GM19035 (cell line): ENCODE measurements at regions not wholly inside any gene's neighbourhood (a gene's known extent, or its start where the extent isn't known, plus 50 kb on each side); places are given as distances from the start of the nearest gene placed in this dataset.
"Not testable (repeated sequence)": the region's sequence is repeated elsewhere in the genome, so short reads cannot be mapped to it uniquely, and the experiment has no call there.

Experiments
- ATAC-seq: cut with Tn5 transposase; IDR thresholded peaks from one replicate; pipeline ENCODE4 v1.9.1; 2021; ENCODE audit not compliant: unreplicated experiment

DNA sequence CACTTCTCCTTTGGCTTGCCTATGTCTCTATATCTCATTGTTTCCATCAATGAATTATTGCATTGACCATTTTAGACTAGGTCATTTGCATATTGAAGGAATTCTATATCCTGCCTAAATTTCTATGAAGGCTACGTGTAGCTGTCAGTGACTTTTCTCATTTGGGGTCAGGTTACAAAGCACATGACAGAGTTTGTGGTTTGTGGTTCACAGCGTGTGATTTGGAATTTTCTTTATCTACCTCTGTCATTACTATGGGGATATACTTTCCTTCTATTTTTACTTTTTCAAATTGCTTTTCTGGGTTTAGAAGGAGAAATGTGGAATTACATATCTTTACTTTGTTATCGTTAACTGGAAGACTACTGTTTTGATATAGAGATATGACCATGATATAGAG, 317.3 kb upstream of the CFAP20DC start:
- ATAC-seq = no peak

DNA sequence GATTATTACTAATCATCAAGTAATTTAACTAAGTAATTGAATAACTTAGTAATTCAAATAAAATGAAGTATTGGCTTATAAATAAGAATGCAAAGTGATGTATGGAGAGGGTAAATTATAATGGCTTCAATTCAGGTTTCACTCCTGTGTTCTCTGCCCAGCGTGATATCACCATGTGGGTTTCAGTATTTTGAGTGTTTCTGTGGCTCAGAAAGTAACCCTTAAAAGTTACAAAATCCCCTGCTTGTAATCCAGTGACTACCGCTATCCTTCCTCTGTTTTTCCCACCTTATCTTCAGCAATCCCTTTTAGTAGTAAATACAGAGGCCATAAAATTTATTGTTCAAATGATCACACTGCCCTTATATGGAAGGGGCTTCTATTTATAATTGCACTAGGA, 316.4 kb upstream of the CFAP20DC start:
- no peak for ATAC-seq

DNA sequence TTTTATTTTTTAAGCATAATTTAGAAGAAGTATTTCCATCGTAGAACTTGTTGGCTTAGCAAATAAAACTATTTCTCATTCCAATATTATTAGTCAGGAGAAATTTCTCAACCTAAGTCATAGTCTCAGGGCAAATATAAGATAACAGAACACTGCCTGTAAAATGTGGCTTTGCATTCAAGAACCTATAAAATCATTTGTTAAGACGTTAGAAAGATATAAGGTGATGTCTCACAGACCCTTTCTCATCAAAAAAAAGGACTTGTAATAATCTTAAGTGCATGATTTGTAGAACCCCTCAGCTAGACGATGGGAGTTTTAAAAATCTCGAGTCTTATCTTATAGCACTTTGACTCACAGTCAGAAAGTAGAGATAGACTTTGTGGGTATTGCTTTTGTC, 314.7 kb upstream of the CFAP20DC start:
- no peak for ATAC-seq

DNA sequence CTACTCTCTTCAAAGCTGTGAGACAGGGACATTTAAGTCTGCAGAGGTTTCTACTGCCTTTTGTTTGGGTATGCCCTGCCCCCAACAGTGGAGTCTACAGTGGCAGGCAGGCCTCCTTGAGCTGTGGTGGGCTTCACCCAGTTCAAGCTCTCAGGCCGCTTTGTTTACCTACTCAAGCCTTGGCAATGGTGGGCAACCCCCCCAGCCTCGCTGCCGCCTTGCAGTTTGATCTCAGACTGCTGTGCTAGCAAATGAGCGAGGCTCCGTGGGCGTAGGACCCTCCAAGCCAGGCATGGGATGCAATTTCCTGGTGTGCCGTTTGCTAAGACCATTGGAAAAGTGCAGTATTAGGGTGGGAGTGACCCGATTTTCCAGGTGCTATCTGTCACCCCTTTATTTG, 310.5 kb upstream of the CFAP20DC start:
- ATAC-seq = not testable (repeated sequence)

DNA sequence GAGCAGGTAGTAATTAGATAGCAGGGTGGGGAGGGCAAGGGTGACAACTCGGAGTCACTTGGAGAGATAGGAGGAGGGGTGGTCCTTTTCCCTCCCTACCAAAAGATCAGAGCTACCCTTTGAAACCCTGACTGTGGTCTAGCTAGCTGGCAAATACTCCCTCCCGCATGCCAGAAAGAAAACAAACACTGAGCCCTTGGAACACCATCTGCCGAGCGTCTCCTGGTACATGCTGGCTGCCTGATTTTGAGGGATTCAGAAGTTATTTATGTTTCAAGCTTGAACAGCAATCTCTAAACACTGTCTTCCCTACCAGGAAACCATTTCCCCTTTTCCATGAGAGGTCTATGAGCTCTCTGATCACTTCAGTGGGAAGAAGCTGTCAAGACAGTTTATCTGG, 291.6 kb upstream of the CFAP20DC start:
- no peak for ATAC-seq

DNA sequence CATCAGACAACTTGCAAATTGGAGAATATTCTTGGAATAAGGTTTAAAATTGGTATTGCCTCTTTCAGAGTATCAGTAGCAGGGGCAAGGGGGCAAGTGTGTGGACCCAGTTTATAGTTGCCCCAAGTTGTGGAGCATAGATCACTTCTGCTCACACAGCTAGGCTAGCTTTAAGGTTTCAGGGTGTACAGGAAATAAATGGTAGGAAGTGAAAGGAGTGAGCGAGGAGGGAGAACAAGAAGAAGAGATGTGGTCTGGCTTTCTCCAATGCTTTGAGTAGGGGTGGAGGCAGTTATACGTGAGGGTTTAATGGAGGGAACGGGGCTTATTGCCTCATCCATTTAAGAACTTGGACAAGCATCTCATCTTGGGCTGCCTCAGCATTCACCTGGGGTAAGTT, 290.0 kb upstream of the CFAP20DC start:
- ATAC-seq = no peak

DNA sequence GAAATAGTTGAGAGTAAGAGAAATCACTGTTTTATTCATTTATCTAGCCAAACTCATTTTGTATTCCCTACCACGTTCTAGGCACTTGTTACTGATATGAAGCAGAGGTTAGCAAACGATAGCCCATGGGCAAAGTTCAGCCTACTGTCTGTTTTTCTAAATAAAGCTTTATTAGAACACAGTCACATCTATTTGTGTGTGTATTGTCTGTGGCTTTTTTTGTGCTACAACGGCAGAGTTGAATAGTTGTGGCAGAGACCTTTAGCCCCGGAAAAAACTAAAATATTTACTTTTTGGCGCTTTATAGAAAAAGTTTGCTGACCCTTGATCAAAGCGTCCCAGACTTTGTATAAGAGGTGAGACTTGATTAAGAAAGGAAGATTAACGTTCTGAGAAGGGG, 289.1 kb upstream of the CFAP20DC start:
- ATAC-seq = no peak

DNA sequence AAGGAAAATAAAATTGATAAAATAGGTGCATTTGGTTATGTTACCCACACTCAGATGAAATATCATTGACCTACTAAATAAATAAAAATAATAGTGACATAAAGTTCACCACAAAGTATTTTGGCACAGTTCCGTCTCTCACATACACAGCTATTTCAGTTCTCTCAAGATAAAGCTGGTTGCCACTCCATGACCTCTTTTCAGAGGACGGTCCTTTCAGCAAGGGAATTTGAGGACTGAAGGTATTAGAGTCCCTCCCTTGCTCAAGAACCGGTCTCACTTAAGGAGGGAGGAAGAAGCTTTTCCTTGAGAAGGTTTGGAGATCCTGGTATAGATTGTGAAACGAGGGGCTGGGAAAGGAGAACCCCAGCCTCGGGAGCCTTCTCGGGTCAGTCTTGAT, 285.5 kb upstream of the CFAP20DC start:
- ATAC-seq = no peak

DNA sequence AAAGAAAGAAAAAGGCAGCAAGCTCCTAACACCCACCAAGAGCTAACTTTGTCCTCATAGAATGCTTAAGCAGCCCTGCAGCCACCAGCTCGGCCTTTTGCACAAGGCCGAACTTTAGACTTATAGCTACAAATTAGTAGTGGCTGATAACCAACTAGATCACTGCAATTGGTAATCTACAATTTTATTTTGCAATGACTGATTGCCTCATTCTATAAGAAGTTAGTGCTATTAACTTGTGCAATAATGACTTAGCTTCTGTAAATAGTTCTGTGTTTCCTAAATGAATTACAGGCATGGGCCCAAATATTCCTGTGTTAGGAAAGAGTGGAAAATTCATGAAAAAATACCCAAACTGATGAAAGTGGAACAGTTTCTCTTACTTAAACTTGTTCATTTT, 284.8 kb upstream of the CFAP20DC start:
- ATAC-seq = no peak

DNA sequence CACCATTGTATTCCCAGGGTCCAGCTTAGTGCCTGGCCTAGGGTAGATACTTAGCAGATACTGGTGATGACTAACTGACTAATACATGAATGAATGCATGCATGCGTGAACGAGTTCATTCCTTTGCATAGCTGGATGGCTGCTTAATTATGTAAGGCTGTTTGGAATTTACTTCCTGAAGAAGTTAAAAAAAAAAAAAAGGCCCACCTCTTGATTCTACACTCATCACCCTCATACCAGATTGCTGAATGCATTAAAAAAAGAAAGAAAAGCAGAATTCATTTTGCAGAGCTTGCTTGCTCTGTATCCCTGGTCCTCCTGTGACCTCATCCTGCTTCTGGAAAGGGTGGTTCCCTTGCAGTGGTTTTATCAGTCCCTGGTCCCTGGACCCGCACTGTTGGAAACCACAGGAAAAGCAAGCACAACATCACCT, 277.6 kb upstream of the CFAP20DC start:
- no peak for ATAC-seq

DNA sequence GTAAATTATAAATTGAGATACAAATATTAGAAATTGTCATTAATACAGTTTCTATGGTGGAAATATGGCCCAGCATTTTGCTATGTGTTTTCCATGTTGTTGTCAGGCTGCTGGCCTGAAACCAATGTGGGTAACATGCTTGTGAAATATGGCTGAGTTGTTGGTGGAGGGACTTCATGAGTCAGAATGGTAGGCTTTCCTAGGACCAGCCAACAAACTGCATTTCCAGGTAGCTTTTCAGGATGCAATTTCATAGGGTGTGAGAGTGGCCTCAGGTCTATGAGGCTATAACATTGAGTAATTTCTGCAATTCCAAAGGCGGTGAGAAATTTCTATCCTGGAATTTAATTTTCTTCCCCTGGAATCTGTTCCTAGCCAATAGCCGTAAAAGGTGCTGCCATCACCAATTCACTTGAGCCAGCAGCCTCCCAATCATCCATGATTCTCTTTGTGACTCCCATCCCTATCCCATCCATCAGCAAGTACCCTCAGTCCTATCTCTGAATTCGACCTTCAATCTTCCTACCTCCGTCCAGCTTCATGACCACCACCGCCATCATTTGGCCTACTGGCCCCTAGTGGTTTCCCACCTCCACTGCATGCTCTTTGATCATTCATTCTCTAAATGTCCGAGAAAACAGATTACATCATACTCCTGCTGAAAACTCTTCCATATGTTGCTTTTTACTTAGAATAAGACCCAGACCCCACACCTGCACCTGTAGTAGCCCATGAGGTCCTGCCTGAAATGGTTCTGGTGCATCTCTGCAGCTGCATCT, 276.6 kb upstream of the CFAP20DC start:
- no peak for ATAC-seq

DNA sequence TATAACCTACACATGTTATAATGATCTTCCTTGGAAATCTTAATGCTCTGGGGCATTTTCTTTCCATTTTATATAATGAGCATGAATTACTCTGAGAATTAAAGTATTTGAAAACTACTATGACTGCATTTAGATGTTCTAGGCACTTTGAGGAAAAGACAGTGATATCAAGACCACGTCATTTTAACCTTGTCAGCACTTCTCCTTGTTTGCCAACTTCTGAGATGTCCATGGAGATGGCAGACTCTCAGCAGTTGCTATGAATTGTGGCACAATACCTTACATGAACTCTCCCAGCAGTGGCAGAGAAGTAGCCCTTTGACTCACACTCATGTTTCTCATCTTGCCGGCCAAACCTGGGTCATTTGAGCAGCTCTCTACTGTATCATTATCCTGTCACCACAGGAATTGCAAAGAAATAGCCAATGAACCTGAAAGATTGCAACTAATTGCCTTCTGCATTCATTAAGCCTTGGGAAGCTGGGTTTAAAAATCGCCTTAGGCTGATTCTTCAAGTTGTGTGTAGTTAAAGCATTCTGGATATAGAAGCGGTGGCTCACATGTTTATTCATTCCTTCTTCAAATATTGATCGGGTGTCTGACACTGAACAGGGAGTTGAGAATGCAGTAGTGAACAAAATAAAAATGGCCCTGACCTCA, 272.2 kb upstream of the CFAP20DC start:
- no peak for ATAC-seq

DNA sequence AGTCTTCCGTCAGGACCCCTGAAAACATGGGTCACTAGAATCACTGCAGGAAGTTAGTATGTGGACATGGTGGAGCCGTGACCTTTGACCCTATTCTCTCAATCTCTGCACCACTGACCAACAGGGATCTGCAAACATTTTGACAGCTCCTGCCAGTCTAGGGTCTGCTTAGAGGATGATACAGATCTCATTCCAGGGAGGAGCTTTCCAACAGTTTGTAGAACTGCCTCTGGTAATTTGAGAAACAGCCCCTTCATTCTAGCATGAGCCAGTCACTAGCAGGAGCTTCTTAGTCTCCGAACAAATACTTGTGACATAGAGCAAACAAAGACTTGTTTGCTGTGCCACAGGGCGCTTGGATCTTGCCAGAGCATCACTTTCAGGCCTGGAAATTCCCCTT, 270.3 kb upstream of the CFAP20DC start:
- no peak for ATAC-seq

DNA sequence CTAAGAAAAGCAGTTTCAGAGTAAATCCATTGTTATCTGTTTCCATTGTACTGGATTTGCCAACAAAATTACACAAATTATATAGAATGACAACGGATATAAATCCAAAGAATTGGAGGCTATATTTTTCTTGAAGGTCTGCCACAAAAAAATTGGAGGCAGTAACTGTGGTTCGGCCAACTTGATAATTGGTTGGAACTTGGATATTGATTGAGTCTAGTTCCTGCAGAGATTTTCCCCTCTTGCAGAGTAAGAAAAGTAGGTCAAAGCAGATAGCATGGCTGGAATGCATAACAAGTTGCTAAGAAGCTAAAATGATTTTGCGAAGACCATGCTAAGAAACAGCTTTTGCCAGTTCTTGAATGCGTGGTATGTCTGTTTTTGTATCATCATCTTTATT, 269.6 kb upstream of the CFAP20DC start:
- ATAC-seq = no peak

DNA sequence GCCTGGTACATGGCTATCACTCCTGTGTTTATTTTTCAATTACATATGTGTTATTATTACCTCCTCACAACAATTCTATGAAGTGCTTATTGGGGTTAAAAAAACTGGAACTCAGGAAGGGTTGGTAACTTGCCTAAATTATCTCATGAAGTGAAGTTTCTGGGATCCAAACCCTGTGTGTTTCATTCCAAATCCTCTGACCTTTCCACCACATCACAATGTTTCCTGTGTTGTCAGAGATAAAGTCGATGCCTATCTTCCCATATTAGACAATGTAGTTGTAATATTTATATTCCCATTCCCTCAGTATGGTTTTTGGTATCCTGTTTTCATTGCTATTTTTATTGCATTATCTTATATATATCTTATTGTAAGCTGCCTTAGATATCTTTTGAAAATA, 269.1 kb upstream of the CFAP20DC start:
- ATAC-seq = no peak

DNA sequence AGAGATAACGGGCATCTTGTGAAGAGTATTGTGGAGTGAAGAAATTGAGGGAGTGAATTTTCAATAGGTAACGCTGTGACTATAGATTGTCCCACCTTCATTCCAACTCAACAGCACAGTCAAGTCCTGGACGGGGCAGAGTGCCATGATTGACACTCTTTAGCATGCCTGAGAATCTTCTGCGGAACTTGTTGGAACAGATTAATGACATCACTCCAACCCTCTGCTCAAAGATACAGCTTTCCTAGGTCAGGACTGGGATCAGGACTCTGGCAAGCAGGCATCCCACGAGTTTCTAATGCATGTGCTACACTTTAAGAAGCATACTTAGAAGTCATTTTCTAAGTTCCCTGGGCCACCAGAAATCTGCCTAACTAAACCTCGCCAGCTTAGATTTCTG, 267.6 kb upstream of the CFAP20DC start:
- no peak for ATAC-seq

DNA sequence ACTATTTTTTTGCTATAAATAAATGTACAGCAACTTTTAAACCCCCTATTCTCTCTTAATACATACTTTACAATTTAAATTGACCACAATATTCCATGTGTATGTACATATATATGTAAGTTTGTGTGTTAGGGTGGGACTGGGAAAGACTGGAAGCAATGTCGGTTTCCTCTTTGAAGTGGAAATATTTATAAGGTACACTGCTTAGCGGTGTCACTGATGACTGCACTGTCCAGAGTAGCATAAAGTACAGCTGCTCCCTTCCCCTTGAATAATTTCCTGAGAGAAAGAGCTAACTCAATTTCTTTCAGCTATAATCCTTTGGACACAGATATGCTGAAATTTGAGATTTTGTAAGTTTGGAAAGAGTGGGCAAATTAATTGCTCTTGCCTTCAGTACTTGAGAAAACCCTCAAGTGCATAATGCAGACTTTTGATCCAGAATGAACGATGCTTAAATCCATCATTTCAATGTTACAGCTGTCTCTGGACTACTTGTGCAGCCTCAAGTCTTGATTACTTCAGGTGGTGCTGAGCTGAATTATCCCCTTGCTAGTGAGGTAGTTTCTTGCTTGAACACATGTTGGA, 267.0 kb upstream of the CFAP20DC start:
- ATAC-seq = no peak

DNA sequence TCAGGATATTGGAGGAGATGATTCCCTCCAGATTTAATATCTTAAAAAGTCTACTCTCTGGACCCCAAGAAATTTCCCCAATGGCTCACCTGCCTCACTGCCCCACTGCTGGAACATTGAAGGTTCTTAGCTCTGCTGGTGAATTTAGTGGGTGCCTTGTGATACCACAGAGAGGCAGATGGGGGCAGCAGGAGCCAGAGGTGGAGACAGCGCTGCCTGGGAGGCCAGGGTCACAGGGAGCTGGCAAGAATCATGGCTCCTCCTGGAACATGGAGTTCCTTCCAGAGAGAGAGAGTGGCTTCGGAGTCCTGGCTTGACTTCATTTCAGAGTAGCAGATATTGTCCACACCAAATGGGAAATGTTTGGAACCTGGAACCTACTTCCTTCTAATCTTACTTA, 263.5 kb upstream of the CFAP20DC start:
- peak; percentile 86 for ATAC-seq

DNA sequence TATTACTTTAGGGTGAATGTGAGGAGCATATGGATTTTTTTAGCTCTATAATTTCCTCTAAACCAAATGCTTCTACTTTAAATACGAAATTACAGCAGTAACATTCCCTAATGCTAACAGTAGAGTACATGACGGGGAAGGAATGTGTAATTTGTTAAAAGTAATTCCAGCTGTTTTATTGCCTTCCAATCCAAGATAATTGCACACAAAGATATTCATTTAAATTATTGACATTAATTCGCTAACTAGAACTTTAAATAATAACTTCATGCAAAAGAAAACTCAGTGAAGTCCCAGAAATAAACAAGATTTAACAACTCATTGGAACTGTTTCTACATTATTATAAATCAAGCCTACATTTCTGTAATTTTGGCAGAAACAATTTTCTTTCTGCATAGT, 261.4 kb upstream of the CFAP20DC start:
- no peak for ATAC-seq

DNA sequence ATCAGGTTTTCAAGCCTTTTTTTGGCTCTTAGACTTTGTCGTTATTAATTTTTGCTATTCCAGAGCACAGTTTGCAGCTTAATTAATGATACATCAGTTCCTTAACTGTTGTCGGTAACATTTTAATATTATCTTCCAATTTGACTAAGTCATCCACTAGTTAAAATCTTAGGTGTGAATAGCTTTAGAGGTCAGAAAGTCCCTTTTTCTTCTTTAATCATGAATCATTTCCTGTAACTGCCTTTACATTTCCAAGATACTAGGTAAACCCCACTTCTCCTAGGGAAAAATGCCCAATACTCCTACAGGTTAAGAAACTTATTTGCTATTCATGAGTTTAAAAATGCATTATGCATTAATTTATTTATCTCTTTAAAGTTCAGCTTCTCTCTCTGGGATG, 260.9 kb upstream of the CFAP20DC start:
- no peak for ATAC-seq

DNA sequence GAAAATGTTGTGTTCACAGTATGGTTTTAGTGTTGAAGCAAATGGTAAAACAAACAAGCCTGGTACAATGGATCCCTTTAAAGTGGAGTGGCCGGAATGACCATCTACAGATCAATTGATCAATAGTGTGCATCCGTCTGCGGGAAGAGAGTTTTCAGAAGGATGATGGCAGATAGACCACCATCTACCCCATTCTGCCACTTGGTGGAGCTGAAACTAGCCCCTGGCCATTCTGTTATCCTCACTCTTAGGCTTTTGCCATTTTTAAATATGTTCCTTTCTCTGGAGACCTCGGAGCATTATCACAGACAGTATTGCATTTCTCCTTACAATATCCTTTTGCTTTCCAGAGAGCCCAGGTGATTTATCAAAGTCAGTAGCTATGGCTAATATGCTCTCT, 258.9 kb upstream of the CFAP20DC start:
- ATAC-seq = no peak

DNA sequence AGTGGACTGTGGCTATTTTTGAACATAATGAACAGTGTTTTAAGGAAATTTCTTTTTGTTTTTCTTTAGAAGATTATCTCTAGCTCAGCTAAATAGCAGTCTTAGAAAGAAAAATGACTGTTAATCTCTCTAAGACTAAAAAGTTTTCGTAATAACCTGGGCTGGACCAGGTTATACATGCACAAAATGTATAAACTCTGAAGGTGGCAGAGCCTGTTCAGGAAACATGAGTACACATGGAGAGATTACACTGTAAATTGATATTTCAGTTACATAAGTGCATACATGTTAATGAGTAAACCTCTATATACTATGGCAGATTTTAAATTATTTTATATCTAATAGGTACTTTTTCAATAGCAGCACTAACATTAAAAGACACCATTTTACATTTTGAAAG, 258.2 kb upstream of the CFAP20DC start:
- ATAC-seq = no peak
